NCI-H187 treated with DMSO at 0.1 percent for 48 hours (cell line): ENCODE measurements at regions not wholly inside any gene's neighbourhood (a gene's known extent, or its start where the extent isn't known, plus 50 kb on each side); places are given as distances from the start of the nearest gene placed in this dataset.

Experiments used
- DNase-seq: peaks from one replicate; lab custom pipeline; 2025; lab: John Stamatoyannopoulos, UW

GRCh38 chr2:42853549-42854206 is 61.3 kb upstream of the HAAO start:
- DNase-seq, result no peak

GRCh38 chr2:42852798-42853197 is 60.4 kb upstream of the HAAO start:
- DNase-seq, result no peak

GRCh38 chr2:42851740-42852250 is 59.4 kb upstream of the HAAO start:
- no peak for DNase-seq

- no peak for DNase-seq
Observed at GRCh38 chr2:42851186-42851585, 58.8 kb upstream of the HAAO start.

GRCh38 chr2:42850016-42850805 is 57.8 kb upstream of the HAAO start:
- DNase-seq, result no peak

- DNase-seq, result no peak
Observed at GRCh38 chr2:42849311-42849710, 56.9 kb upstream of the HAAO start.

GRCh38 chr2:42848726-42849290 is 56.4 kb upstream of the HAAO start:
- DNase-seq, result no peak

- no peak for DNase-seq
Observed at GRCh38 chr2:42848265-42848664, 55.9 kb upstream of the HAAO start.

- DNase-seq, result no peak
Observed at GRCh38 chr2:42847596-42848151, 55.3 kb upstream of the HAAO start.

GRCh38 chr2:42846932-42847595 is 54.7 kb upstream of the HAAO start:
- no peak for DNase-seq

- DNase-seq, result no peak
Observed at GRCh38 chr2:42846026-42846425, 53.6 kb upstream of the HAAO start.

GRCh38 chr2:42844901-42845821 is 52.8 kb upstream of the HAAO start:
- DNase-seq, result no peak

- DNase-seq, result no peak
Observed at GRCh38 chr2:42844366-42844765, 52.0 kb upstream of the HAAO start.

GRCh38 chr2:42843611-42844010 is 51.2 kb upstream of the HAAO start:
- no peak for DNase-seq

- DNase-seq, result no peak
Observed at GRCh38 chr2:42843131-42843530, 50.7 kb upstream of the HAAO start.

- no peak for DNase-seq
Observed at GRCh38 chr2:42842466-42842865, 50.1 kb upstream of the HAAO start.
